HepG2 (cell line): ENCODE measurements at regions not wholly inside any gene's neighbourhood (a gene's known extent, or its start where the extent isn't known, plus 50 kb on each side); places are given as distances from the start of the nearest gene placed in this dataset.

ENCODE experiments used
- CREM ChIP-seq, 2 experiments: sonication (generic) in 1 of 2; formaldehyde crosslinking in 1 of 2; IDR thresholded peaks; 2 replicates each; pipeline versions ENCODE4 v1.4.0 to v1.6.1; 2016 to 2020; ENCODE audit warnings: antibody characterized with exemption in 1 of 2, mild to moderate bottlenecking in 1 of 2, missing genetic modification reagents in 1 of 2
- FOSL2 ChIP-seq: sonication (generic); formaldehyde crosslinking; IDR thresholded peaks from 2 replicates; pipeline ENCODE4 v1.4.0; 2020; ENCODE audit warnings: missing genetic modification reagents
- HMGXB4 ChIP-seq, 2 experiments: sonication (generic) in 1 of 2; formaldehyde crosslinking in 1 of 2; IDR thresholded peaks; 2 replicates each; pipeline versions ENCODE4 v1.4.0 to v1.6.1; 2018 to 2020; ENCODE audit warnings: missing genetic modification reagents in 2 of 2, borderline replicate concordance in 1 of 2, low read depth in 1 of 2, mild to moderate bottlenecking in 1 of 2, missing biosample characterization in 1 of 2
- NCOA5 ChIP-seq: sonication (generic); formaldehyde crosslinking; IDR thresholded peaks from 2 replicates; pipeline ENCODE4 v1.4.0; 2020; ENCODE audit warnings: missing genetic modification reagents
- POLR2A ChIP-seq, 2 experiments: IDR thresholded peaks; 2 replicates each; pipeline ENCODE4 v1.6.1; 2011; ENCODE audit warnings: low read depth in 2 of 2, low read length in 2 of 2, mild to moderate bottlenecking in 1 of 2, moderate library complexity in 1 of 2; ENCODE audit not compliant: insufficient read depth in 1 of 2
- SETDB1 ChIP-seq: sonication (generic); formaldehyde crosslinking; IDR thresholded peaks from 2 replicates; pipeline ENCODE4 v1.5.1; 2020; ENCODE audit warnings: missing genetic modification reagents, mild to moderate bottlenecking, borderline replicate concordance
- UBTF ChIP-seq: sonication (generic); formaldehyde crosslinking; IDR thresholded peaks from 2 replicates; pipeline ENCODE4 v1.4.0; 2020; ENCODE audit warnings: mild to moderate bottlenecking, missing genetic modification reagents
- ZNF264 ChIP-seq: sonication (generic); formaldehyde crosslinking; IDR thresholded peaks from 2 replicates; pipeline ENCODE4 v1.4.0; 2020; ENCODE audit warnings: missing genetic modification reagents
- ZNF770 ChIP-seq: sonication (generic); formaldehyde crosslinking; IDR thresholded peaks from 2 replicates; pipeline ENCODE4 v1.5.0; 2020; ENCODE audit warnings: mild to moderate bottlenecking, missing genetic modification reagents

- TF ChIP-seq CREM (IDR thresholded peaks at IDR 0.05) = no peak
- no peak for TF ChIP-seq CREM (CRISPR knock-in tag; IDR thresholded peaks at IDR 0.05)
- TF ChIP-seq FOSL2 (CRISPR knock-in tag) = no peak
- TF ChIP-seq POLR2A (IDR thresholded peaks at IDR 0.05; ENCODE audit: insufficient read depth in 1 of 2, low read depth in 2 of 2, low read length in 2 of 2) = no peak
- no peak for TF ChIP-seq SETDB1 (CRISPR knock-in tag)
- no peak for TF ChIP-seq NCOA5 (CRISPR knock-in tag)
- TF ChIP-seq ZNF264 (CRISPR knock-in tag) = no peak
- no peak for TF ChIP-seq UBTF (CRISPR knock-in tag)
- TF ChIP-seq HMGXB4 (CRISPR knock-in tag; IDR thresholded peaks at IDR 0.05; ENCODE audit: borderline replicate concordance in 1 of 2, low read depth in 1 of 2) = no peak
- TF ChIP-seq ZNF770 = no peak
Observed at GRCh38 chr13:111513766-111514609, 193.5 kb downstream of the TEX29 start.
